Activated T-cell treated with anti-CD3 and anti-CD28 coated beads, Interleukin-2, amount 50 U/mL, for 4 hours (primary cell): ENCODE measurements at regions not wholly inside any gene's neighbourhood (a gene's known extent, or its start where the extent isn't known, plus 50 kb on each side); places are given as distances from the start of the nearest gene placed in this dataset.
"Not testable (repeated sequence)": the region's sequence is repeated elsewhere in the genome, so short reads cannot be mapped to it uniquely, and the experiment has no call there.

Experiments used
- ATAC-seq, 2 donors: fragments of 200-7000 bp; cut with Tn5 transposase; one replicate each; pipeline ENCODE4 v1.10.0; 2021
- DNase-seq: peaks from one replicate; pipeline ENCODE4 v3.0.0-alpha.2; 2020
- H3K27me3 Mint-ChIP-seq: one replicate; pipeline ENCODE4 v1.8.0; 2021; ENCODE audit warnings: low read depth, mixed read lengths
- H3K36me3 Mint-ChIP-seq: one replicate; pipeline ENCODE4 v1.8.0; 2022; ENCODE audit warnings: mixed read lengths; ENCODE audit not compliant: insufficient read depth
- H3K4me1 Mint-ChIP-seq: one replicate; pipeline ENCODE4 v1.8.0; 2021; ENCODE audit warnings: low read depth, mixed read lengths
- H3K4me3 Mint-ChIP-seq: one replicate; pipeline ENCODE4 v1.8.0; 2021; ENCODE audit warnings: mild to moderate bottlenecking, moderate library complexity, mixed read lengths
- H3K9me3 Mint-ChIP-seq: one replicate; pipeline ENCODE4 v1.8.0; 2021; ENCODE audit warnings: mixed read lengths

DNA sequence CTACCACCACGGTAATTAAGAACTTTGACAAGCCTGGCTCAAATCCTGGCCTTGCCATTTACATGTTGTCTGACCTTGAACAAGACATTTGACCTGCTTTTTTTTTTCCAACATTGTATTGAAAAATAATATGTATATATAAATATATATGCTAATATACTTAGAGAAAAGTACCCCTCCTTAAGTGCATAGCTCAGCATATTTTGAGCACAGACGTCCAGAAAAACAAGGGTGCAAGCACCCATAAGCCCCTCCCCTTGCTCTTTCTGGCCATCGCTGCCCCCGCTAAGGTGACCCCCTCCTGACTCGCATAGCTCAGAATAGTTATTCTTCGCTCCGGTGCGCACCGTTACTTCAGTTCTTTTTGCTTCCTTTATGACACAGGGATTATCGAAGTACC is 742.0 kb upstream of the FRG1 start:
- Mint-ChIP-seq H3K27me3 (no peaks in the 10 kb centered on the region), H3K4me3 (no peak overlapping the region), H3K36me3 (no peaks in the 10 kb centered on the region), H3K9me3 (no peaks in the 10 kb centered on the region), H3K4me1 (peaks cover 4% of the 10 kb centered on the region)
- DNase-seq (no peak), ATAC-seq (no peak)

DNA sequence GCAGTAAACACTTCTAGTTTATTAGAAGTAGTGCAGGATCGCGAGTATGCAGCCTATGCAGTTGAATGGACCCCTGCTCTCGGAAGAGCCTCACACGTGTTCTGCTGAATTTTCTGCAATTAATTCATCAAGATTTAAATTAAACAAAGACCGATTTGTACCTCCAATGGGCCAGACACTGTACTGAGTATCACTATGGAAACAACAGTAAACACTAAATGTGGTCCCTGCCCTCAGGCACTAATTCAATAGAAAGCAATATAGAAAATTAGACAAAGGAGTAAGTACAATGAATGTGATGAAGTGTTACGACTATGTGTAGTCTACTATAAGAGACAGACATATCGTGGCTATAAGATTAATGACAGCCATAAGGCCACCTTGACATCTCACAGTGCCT is 740.3 kb upstream of the FRG1 start:
- ATAC-seq = no peak
- Mint-ChIP-seq H3K36me3 (no peaks in the 10 kb centered on the region), H3K4me1 (peaks cover 4% of the 10 kb centered on the region), H3K9me3 (no peaks in the 10 kb centered on the region), H3K4me3 (no peak overlapping the region), H3K27me3 (no peaks in the 10 kb centered on the region)
- no peak for DNase-seq

DNA sequence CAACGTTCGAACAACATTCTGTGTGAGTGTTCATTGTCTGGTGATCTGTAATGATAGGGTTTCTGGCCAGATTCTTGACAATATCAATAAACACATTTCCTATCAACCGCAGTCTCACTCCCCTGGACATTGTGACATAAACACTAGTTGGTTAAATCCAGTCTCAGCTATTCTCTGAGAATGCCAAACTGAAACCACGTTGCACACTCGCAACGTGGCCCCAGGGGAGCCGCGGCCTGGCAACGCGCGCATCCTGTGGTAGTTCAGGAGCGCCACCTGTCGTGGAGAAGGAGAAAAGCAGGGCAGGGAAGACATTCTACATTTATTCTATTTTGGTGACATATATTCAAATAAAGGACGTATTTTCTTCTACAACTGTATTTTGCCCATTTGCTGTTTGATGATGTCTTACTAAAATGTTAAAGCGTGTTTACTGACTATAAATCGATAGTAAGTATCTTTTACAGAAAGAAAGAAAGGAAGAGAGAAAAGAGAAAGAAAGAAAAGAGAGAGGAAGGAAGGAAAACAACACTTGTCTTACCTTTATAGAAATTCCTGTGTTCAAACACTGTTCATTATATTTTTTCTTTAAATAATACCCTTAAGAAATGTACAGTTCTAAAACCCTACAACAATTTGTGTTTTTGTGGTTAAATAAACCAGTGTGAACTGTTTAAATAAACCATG is 738.3 kb upstream of the FRG1 start:
- H3K27me3 Mint-ChIP-seq = no peaks in the 10 kb centered on the region
- no peaks in the 10 kb centered on the region for H3K9me3 Mint-ChIP-seq
- H3K4me1 Mint-ChIP-seq = peaks cover 4% of the 10 kb centered on the region
- ATAC-seq (no peak), DNase-seq (no peak)
- H3K36me3 Mint-ChIP-seq = no peaks in the 10 kb centered on the region
- H3K4me3 Mint-ChIP-seq = no peak overlapping the region

DNA sequence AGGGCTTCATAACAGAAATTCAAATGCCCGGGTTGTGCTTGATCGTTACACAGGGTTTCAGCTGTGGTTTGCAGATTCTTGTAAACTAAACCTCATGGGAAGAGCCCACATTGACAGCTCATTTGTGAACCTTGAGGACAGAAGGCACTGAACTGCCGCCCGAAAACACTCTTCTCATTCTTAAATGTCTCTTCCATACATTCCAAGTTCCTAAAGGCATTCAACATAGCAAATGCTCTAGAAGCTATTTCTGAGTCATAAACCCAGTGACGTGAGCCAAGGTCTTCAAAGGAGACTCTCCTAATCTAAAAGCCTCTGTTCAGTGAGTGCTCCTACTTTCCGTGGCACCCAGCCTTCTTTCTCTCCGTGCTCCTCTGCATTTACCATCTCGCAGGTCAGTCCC is 737.8 kb upstream of the FRG1 start:
- H3K4me1 Mint-ChIP-seq = peaks cover 4% of the 10 kb centered on the region
- no peaks in the 10 kb centered on the region for H3K36me3 Mint-ChIP-seq
- H3K27me3 Mint-ChIP-seq = no peaks in the 10 kb centered on the region
- ATAC-seq (no peak), DNase-seq (no peak)
- H3K9me3 Mint-ChIP-seq = no peaks in the 10 kb centered on the region
- H3K4me3 Mint-ChIP-seq = no peak overlapping the region

DNA sequence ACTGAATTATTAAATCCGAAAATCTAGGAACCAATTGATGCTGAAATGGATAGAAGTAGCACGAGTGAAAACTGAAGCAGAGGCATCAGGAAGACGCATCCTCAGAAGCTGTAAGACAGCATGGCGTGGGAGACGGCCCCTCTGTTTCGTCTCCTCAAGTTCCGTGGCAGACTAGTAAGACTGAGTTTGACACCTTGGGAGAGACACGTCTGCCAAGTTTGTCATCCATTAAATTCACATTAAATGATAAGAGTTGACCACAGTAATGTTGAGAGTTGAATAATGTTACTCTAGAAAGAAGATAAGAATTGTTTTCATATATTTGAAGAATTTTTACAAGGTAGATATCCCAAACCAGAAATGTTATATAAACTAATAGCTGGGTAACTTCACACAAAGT is 736.1 kb upstream of the FRG1 start:
- Mint-ChIP-seq H3K36me3 (no peaks in the 10 kb centered on the region), H3K4me3 (no peak overlapping the region), H3K9me3 (no peaks in the 10 kb centered on the region), H3K4me1 (peaks cover 4% of the 10 kb centered on the region), H3K27me3 (no peaks in the 10 kb centered on the region)
- ATAC-seq = no peak
- no peak for DNase-seq

DNA sequence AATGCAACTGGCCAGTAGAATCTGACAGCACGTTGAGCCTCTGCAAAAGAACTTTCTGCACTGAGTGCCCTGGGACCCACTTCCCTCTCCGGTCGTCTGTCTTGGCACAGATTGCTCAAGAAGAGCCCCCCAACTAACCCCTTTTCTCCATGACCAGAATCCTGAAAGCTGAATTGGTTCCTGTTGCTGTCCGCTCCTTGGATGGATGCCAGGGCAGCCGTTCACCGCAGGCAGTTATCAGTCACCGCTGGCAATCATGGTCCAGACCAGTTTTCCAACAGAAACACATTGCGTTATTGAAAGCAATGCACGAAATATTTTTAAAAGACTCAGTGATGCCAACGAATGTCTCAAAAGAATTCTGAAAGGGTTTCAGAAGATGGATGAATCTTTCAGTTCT is 733.7 kb upstream of the FRG1 start:
- H3K27me3 Mint-ChIP-seq = no peaks in the 10 kb centered on the region
- H3K9me3 Mint-ChIP-seq = peaks cover 6% of the 10 kb centered on the region
- no peaks in the 10 kb centered on the region for H3K36me3 Mint-ChIP-seq
- no peak overlapping the region for H3K4me3 Mint-ChIP-seq
- ATAC-seq = no peak
- H3K4me1 Mint-ChIP-seq = peaks cover 4% of the 10 kb centered on the region
- no peak for DNase-seq

DNA sequence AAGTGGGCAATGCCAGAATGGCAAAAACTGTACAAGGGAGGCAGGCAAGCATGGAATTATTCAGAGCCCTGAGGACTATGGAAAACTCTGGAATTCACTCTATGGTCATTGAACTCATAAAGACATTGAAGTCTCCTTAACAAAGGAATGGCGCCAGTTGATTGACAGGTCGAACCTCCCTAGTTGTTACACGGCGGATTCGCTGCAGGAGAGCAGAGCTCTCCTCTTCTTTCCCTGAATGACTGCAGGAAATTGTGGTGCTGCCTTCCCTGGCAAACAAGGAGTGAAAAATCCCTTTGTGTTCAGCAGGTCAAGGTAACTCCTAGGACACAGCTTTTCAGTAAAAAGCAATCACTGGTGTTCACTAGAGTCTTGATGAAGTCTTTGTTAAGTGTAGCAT is 732.8 kb upstream of the FRG1 start:
- ATAC-seq = no peak
- Mint-ChIP-seq H3K9me3 (peaks cover 6% of the 10 kb centered on the region), H3K4me1 (no peaks in the 10 kb centered on the region)

DNA sequence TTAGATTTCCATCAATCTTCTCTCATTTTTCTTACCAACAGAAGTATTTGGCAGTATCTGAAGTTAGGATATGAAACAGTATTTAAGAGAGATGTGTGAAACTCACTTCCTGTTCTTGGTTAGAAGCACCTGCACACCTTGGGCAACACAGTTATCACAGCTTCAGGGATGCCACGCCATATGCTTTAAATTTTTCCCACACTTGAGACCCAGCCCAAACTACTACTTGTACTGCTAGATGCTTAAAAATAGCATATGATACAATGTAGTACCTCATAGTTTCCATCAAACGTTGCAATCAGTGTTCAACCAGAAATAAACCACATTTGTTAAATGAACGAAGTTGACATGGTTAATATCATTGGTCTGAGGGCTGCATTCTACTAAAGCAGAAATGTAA is 725.1 kb upstream of the FRG1 start:
- Mint-ChIP-seq H3K4me3 (no peak overlapping the region), H3K27me3 (no peaks in the 10 kb centered on the region), H3K9me3 (peaks cover 17% of the 10 kb centered on the region), H3K4me1 (no peaks in the 10 kb centered on the region), H3K36me3 (no peaks in the 10 kb centered on the region)
- no peak for DNase-seq
- ATAC-seq = no peak

More for the DNA sequence above, 732.8 kb upstream of the FRG1 start:
- no peaks in the 10 kb centered on the region for H3K27me3 Mint-ChIP-seq
- H3K4me3 Mint-ChIP-seq = no peak overlapping the region
- no peaks in the 10 kb centered on the region for H3K36me3 Mint-ChIP-seq
- no peak for DNase-seq

DNA sequence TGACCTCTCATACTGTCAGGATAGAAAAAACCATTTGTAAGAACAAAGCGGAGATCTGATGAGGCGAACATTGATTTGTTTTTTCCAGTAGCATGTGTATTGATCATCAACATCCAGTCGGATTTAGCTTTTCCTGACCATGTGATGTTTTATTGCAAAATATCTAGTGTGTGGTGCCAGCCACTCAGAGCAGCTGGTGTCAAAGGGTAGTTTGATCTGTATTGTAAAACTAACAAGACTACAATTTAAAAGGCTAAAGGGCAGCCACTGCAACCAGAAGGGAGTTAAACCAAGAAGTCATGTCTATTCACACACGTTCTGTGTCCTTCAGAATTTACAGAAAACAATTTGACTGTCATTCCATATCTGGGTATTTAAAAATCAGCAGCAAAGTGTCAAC is 719.0 kb upstream of the FRG1 start:
- Mint-ChIP-seq H3K4me3 (no peak overlapping the region), H3K4me1 (no peaks in the 10 kb centered on the region), H3K36me3 (no peaks in the 10 kb centered on the region), H3K27me3 (no peaks in the 10 kb centered on the region), H3K9me3 (peaks cover 8% of the 10 kb centered on the region)
- ATAC-seq = no peak
- DNase-seq = no peak

DNA sequence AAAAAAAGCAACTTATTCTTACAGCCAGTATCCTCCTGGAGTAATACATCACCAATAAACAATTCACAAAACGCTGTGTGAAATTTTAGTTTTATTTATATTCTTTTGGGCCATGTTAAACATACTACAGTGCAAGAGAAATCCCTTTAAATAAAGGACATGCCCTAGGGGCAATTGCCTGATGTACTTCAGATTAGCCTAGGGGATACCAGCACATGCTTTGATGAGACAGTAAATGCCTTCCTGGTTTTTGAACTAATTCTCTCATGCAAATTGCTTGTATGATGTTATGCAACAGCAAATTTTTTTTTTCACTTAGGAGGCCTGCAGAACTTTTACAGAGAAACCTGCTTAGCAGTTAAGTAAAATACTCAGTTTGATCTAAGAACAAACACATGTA is 711.9 kb upstream of the FRG1 start:
- peaks cover 4% of the 10 kb centered on the region for H3K9me3 Mint-ChIP-seq
- no peaks in the 10 kb centered on the region for H3K36me3 Mint-ChIP-seq
- H3K27me3 Mint-ChIP-seq = no peaks in the 10 kb centered on the region
- H3K4me1 Mint-ChIP-seq = no peaks in the 10 kb centered on the region
- DNase-seq (no peak), ATAC-seq (no peak)
- H3K4me3 Mint-ChIP-seq = no peak overlapping the region

DNA sequence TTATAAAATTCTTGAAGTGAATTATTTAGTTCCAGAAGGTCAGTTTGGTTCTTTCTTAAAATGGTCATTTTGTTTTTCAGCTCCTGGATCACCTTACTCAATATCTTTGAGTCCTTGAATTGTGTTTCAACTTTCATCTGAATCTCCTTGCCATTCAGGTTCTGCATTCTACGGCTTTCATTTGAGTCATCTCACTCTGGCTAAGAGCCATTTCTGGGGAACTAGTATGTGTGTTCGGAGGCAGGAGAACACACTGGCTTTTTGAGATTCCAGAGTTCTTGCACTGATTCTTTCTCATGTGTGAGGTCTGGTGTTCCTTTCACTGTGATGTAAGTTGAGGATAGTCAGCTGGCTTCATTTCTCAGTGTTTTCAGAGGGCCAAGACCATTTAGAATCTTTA is 708.4 kb upstream of the FRG1 start:
- Mint-ChIP-seq H3K36me3 (no peaks in the 10 kb centered on the region), H3K4me1 (no peaks in the 10 kb centered on the region), H3K27me3 (no peaks in the 10 kb centered on the region), H3K4me3 (no peak overlapping the region), H3K9me3 (peaks cover 4% of the 10 kb centered on the region)
- ATAC-seq = no peak
- no peak for DNase-seq

DNA sequence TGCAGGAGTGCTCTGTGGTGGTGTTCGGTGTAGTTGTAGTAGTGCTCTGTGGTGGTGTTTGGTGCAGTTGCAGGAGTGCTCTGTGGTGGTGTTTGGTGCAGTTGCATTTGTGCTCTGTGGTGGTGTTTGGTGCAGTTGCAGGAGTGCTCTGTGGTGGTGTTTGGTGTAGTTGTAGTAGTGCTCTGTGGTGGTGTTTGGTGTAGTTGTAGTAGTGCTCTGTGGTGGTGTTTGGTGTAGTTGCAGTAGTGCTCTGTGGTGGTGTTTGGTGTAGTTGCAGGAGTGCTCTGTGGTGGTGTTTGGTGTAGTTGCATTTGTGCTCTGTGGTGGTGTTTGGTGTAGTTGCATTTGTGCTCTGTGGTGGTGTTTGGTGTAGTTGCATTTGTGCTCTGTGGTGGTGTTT is 706.9 kb upstream of the FRG1 start:
- ATAC-seq, DNase-seq, H3K36me3 Mint-ChIP-seq, H3K9me3 Mint-ChIP-seq, H3K4me3 Mint-ChIP-seq, H3K27me3 Mint-ChIP-seq, H3K4me1 Mint-ChIP-seq: not testable (repeated sequence)

DNA sequence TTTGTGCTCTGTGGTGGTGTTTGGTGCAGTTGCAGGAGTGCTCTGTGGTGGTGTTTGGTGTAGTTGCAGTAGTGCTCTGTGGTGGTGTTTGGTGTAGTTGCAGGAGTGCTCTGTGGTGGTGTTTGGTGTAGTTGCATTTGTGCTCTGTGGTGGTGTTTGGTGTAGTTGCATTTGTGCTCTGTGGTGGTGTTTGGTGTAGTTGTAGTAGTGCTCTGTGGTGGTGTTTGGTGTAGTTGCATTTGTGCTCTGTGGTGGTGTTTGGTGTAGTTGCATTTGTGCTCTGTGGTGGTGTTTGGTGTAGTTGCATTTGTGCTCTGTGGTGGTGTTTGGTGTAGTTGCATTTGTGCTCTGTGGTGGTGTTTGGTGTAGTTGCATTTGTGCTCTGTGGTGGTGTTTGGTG is 705.7 kb upstream of the FRG1 start:
- not testable (repeated sequence) for H3K4me1 Mint-ChIP-seq, H3K4me3 Mint-ChIP-seq, DNase-seq, H3K9me3 Mint-ChIP-seq, H3K27me3 Mint-ChIP-seq, H3K36me3 Mint-ChIP-seq, ATAC-seq

DNA sequence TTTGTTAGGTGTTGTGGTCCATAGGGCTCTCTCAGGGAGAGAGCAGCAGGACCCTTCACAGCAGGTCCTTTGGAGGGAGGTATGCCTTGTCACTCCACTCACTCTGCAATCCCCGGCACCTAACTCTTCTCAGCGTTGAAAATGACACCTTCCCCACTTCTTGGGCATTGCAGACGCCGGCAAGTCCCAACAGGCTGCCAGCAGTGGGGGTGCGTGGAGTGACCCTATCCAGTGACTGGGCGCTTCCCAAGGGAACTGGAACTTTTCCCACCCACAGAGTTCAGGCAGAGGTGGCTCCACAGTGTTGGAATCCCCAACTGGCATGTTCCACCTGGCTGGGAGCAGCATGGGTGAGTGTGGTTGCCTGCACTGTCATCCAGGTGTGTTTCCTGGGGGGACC is 705.1 kb upstream of the FRG1 start:
- H3K27me3 Mint-ChIP-seq = no peaks in the 10 kb centered on the region
- H3K36me3 Mint-ChIP-seq = no peaks in the 10 kb centered on the region
- peaks cover 9% of the 10 kb centered on the region for H3K9me3 Mint-ChIP-seq
- H3K4me3 Mint-ChIP-seq = no peak overlapping the region
- ATAC-seq = no peak
- H3K4me1 Mint-ChIP-seq = no peaks in the 10 kb centered on the region
- no peak for DNase-seq

DNA sequence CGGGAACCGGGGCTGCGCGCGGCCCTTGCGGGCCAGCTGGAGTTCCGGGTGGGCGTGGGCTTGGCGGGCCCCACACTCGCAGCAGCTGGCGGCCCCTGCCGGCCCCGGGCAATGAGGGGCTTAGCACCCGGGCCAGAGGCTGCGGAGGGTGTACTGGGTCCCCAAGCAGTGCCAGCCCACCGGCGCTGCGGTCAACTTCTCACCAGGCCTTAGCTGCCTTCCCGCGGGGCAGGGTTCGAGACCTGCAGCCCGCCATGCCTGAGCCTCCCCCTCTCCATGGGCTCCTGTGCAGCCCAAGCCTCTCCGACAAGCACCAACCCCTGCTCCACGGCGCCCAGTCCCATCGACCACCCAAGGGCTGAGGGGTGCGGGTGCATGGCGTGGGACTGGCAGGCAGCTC is 704.4 kb upstream of the FRG1 start:
- not testable (repeated sequence) for H3K27me3 Mint-ChIP-seq, H3K9me3 Mint-ChIP-seq, H3K4me3 Mint-ChIP-seq, DNase-seq, ATAC-seq, H3K4me1 Mint-ChIP-seq, H3K36me3 Mint-ChIP-seq

DNA sequence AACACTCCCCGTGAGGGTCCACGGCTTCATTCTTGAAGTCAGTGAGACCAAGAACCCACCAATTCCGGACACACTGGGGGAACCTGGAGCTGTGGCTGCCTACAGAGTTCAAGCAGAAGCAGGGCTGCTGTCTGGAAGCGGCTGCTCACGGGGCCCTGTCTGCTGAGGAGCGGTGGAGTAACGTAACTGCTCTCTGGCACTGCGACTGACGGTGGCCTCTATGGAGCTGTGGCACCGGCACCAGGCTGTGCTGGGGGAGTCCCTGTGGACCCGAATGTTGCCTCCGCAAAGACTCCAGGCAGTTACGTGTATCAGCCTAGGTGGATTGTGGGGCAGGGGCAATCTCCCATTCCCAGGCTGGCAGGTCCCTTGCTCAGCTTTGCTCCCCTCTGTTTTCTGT is 703.3 kb upstream of the FRG1 start:
- H3K9me3 Mint-ChIP-seq = peaks cover 11% of the 10 kb centered on the region
- H3K36me3 Mint-ChIP-seq = no peaks in the 10 kb centered on the region
- ATAC-seq (no peak), DNase-seq (no peak)
- H3K27me3 Mint-ChIP-seq = no peaks in the 10 kb centered on the region
- H3K4me1 Mint-ChIP-seq = no peaks in the 10 kb centered on the region
- no peak overlapping the region for H3K4me3 Mint-ChIP-seq
